ENCODE measurements at regions not wholly inside any gene's neighbourhood (a gene's known extent, or its start where the extent isn't known, plus 50 kb on each side); places are given as distances from the start of the nearest gene placed in this dataset.

GRCh38 chr13:65907666-65908525 is 1322.2 kb downstream of the PCDH9 start:
- Histone ChIP-seq H3K27me3 (replicated peaks; ENCODE audit: control insufficient read depth, insufficient read depth, low read length) (no peaks in the 10 kb centered on the region), H3K4me3 (replicated peaks; ENCODE audit: low read depth, low read length) (no peak overlapping the region), H3K36me3 (ENCODE audit: control insufficient read depth, insufficient read depth, low read length) (no peaks in the 10 kb centered on the region)
- TF ChIP-seq CTCF (IDR thresholded peaks at IDR 0.05; ENCODE audit: insufficient read depth, low read length, poor library complexity, severe bottlenecking) = no peak
- DNase-seq (ENCODE audit: extremely low read depth, insufficient read length) = no peak

GRCh38 chr13:65901723-65902122 is 1328.4 kb downstream of the PCDH9 start:
- no peak for TF ChIP-seq CTCF (IDR thresholded peaks at IDR 0.05; ENCODE audit: insufficient read depth, low read length, poor library complexity, severe bottlenecking)
- H3K4me3 ChIP-seq (replicated peaks; ENCODE audit: low read depth, low read length) = no peak overlapping the region
- H3K27me3 ChIP-seq (replicated peaks; ENCODE audit: control insufficient read depth, insufficient read depth, low read length) = no peaks in the 10 kb centered on the region
- H3K36me3 ChIP-seq (ENCODE audit: control insufficient read depth, insufficient read depth, low read length) = no peaks in the 10 kb centered on the region
- no peak for DNase-seq (ENCODE audit: extremely low read depth, insufficient read length)

GRCh38 chr13:65894049-65894448 is 1336.1 kb downstream of the PCDH9 start:
- H3K36me3 ChIP-seq (ENCODE audit: control insufficient read depth, insufficient read depth, low read length) = no peaks in the 10 kb centered on the region
- DNase-seq (ENCODE audit: extremely low read depth, insufficient read length) = no peak
- TF ChIP-seq CTCF (IDR thresholded peaks at IDR 0.05; ENCODE audit: insufficient read depth, low read length, poor library complexity, severe bottlenecking) = no peak
- H3K4me3 ChIP-seq (replicated peaks; ENCODE audit: low read depth, low read length) = no peak overlapping the region
- no peaks in the 10 kb centered on the region for H3K27me3 ChIP-seq (replicated peaks; ENCODE audit: control insufficient read depth, insufficient read depth, low read length)

- no peak for DNase-seq (ENCODE audit: extremely low read depth, insufficient read length)
- no peak overlapping the region for H3K4me3 ChIP-seq (replicated peaks; ENCODE audit: low read depth, low read length)
- no peak for TF ChIP-seq CTCF (IDR thresholded peaks at IDR 0.05; ENCODE audit: insufficient read depth, low read length, poor library complexity, severe bottlenecking)
- no peaks in the 10 kb centered on the region for H3K27me3 ChIP-seq (replicated peaks; ENCODE audit: control insufficient read depth, insufficient read depth, low read length)
- no peaks in the 10 kb centered on the region for H3K36me3 ChIP-seq (ENCODE audit: control insufficient read depth, insufficient read depth, low read length)
Measured at GRCh38 chr13:65892859-65893258, 1337.3 kb downstream of the PCDH9 start.

- H3K27me3 ChIP-seq (replicated peaks; ENCODE audit: control insufficient read depth, insufficient read depth, low read length) = no peaks in the 10 kb centered on the region
- no peak for DNase-seq (ENCODE audit: extremely low read depth, insufficient read length)
- H3K36me3 ChIP-seq (ENCODE audit: control insufficient read depth, insufficient read depth, low read length) = no peaks in the 10 kb centered on the region
- no peak for TF ChIP-seq CTCF (IDR thresholded peaks at IDR 0.05; ENCODE audit: insufficient read depth, low read length, poor library complexity, severe bottlenecking)
- H3K4me3 ChIP-seq (replicated peaks; ENCODE audit: low read depth, low read length) = no peak overlapping the region
Measured at GRCh38 chr13:65889368-65889767, 1340.8 kb downstream of the PCDH9 start.
